H1 (cell line): ENCODE measurements at regions not wholly inside any gene's neighbourhood (a gene's known extent, or its start where the extent isn't known, plus 50 kb on each side); places are given as distances from the start of the nearest gene placed in this dataset.

ENCODE experiments used
- CBX5 ChIP-seq: fragments of 300-800, 300-1000 bp; sonication (generic); IDR thresholded peaks from 2 replicates; pipeline ENCODE4 v1.7.1; 2016; ENCODE audit warnings: antibody characterized with exemption, low read length, low read depth
- CHD1 ChIP-seq: IDR thresholded peaks from 2 replicates; pipeline ENCODE4 v1.6.1; 2012; ENCODE audit warnings: low read depth, low read length, improper control_type of control experiment
- CHD7 ChIP-seq: fragments of 300-600 bp; sonication (generic); IDR thresholded peaks from 2 replicates; pipeline ENCODE4 v1.7.1; 2012; ENCODE audit warnings: low read length, moderate library complexity, mild to moderate bottlenecking, inconsistent platforms; ENCODE audit not compliant: insufficient replicate concordance
- GTF2F1 ChIP-seq: IDR thresholded peaks from 2 replicates; pipeline ENCODE4 v1.6.1; 2012; ENCODE audit warnings: low read depth, low read length, improper control_type of control experiment, borderline replicate concordance
- HDAC2 ChIP-seq, 2 experiments: fragments of 300-600 bp in 1 of 2; sonication (generic) in 1 of 2; IDR thresholded peaks; 2 replicates each; pipeline ENCODE4 v1.6.1; 2011 to 2012; ENCODE audit warnings: low read depth in 2 of 2, low read length in 2 of 2, mild to moderate bottlenecking in 2 of 2, moderate library complexity in 2 of 2, borderline replicate concordance in 1 of 2, inconsistent platforms in 1 of 2
- MAX ChIP-seq: IDR thresholded peaks from 2 replicates; pipeline ENCODE4 v1.6.1; 2012; ENCODE audit warnings: inconsistent platforms
- POLR2A ChIP-seq, 2 experiments: IDR thresholded peaks; 1 replicate in 1 of 2; 2 replicates in 1 of 2; pipeline ENCODE4 v1.6.1; 2011; ENCODE audit warnings: low read depth in 2 of 2, low read length in 2 of 2, mild to moderate bottlenecking in 2 of 2; ENCODE audit errors: control extremely low read depth in 1 of 2
- SIN3A ChIP-seq, 2 experiments: IDR thresholded peaks in 1 of 2; conservative IDR thresholded peaks in 1 of 2; 2 replicates each; pipeline ENCODE4 v1.6.1; 2011 to 2012; ENCODE audit warnings: low read length in 2 of 2, improper control_type of control experiment in 1 of 2, low read depth in 1 of 2, mild to moderate bottlenecking in 1 of 2
- SP1 ChIP-seq: IDR thresholded peaks from 2 replicates; pipeline ENCODE4 v1.6.1; 2011; ENCODE audit warnings: low read depth, low read length
- YY1 ChIP-seq: IDR thresholded peaks from 2 replicates; pipeline ENCODE4 v1.6.1; 2011; ENCODE audit warnings: low read depth, mild to moderate bottlenecking, low read length

- TF ChIP-seq CHD7 (no peak), HDAC2 (IDR thresholded peaks at IDR 0.05; ENCODE audit: borderline replicate concordance in 1 of 2, low read depth in 2 of 2, low read length in 2 of 2) (no peak), CBX5 (no peak), POLR2A (IDR thresholded peaks at IDR 0.05; ENCODE audit: control extremely low read depth in 1 of 2, low read depth in 2 of 2, low read length in 2 of 2) (no peak), CHD1 (no peak), GTF2F1 (no peak), MAX (no peak), SP1 (no peak), SIN3A (conservative IDR thresholded peaks at IDR 0.05 in 1 of 2, IDR thresholded peaks at IDR 0.05 in 1 of 2; ENCODE audit: low read depth in 1 of 2, low read length in 2 of 2) (no peak), YY1 (no peak)
Observed at GRCh38 chr21:16285605-16286126, 555.9 kb downstream of the USP25 start (continued).
